Ishikawa (cell line): ENCODE measurements at regions not wholly inside any gene's neighbourhood (a gene's known extent, or its start where the extent isn't known, plus 50 kb on each side); places are given as distances from the start of the nearest gene placed in this dataset.

Experiments
- CEBPB ChIP-seq: IDR thresholded peaks from 2 replicates; pipeline ENCODE4 v1.6.1; 2012
- CREB1 ChIP-seq: IDR thresholded peaks from 2 replicates; pipeline ENCODE4 v1.6.1; 2012; ENCODE audit warnings: low read depth
- EGR1 ChIP-seq: IDR thresholded peaks from 2 replicates; pipeline ENCODE4 v1.6.1; 2012
- EP300 ChIP-seq: IDR thresholded peaks from 2 replicates; pipeline ENCODE4 v1.6.1; 2012; ENCODE audit warnings: borderline replicate concordance
- FOXM1 ChIP-seq: IDR thresholded peaks from 2 replicates; pipeline ENCODE4 v1.6.1; 2012; ENCODE audit warnings: low read depth, borderline replicate concordance
- NFIC ChIP-seq: IDR thresholded peaks from 2 replicates; pipeline ENCODE4 v1.6.1; 2012
- RAD21 ChIP-seq: IDR thresholded peaks from 2 replicates; pipeline ENCODE4 v1.6.1; 2012; ENCODE audit warnings: low read depth
- TAF1 ChIP-seq: IDR thresholded peaks from 2 replicates; pipeline ENCODE4 v1.6.1; 2012; ENCODE audit warnings: low read depth, mild to moderate bottlenecking
- TCF12 ChIP-seq: IDR thresholded peaks from 2 replicates; pipeline ENCODE4 v1.6.1; 2012; ENCODE audit warnings: low read depth
- TEAD4 ChIP-seq: IDR thresholded peaks from 2 replicates; pipeline ENCODE4 v1.6.1; 2012
- YY1 ChIP-seq: IDR thresholded peaks from 2 replicates; pipeline ENCODE4 v1.6.1; 2012; ENCODE audit warnings: low read depth
- ZBTB7A ChIP-seq: IDR thresholded peaks from 2 replicates; pipeline ENCODE4 v1.6.1; 2012; ENCODE audit warnings: low read depth
- TF ChIP-seq, protein P1 (sequence below): IDR thresholded peaks from 2 replicates; pipeline ENCODE4 v1.6.1; 2012
- TF ChIP-seq, protein P2 (sequence below): IDR thresholded peaks from 2 replicates; pipeline ENCODE4 v1.6.1; 2012; ENCODE audit warnings: low read depth, mild to moderate bottlenecking
- TF ChIP-seq, protein P3 (sequence below): IDR thresholded peaks from 2 replicates; pipeline ENCODE4 v1.6.1; 2012

DNA sequence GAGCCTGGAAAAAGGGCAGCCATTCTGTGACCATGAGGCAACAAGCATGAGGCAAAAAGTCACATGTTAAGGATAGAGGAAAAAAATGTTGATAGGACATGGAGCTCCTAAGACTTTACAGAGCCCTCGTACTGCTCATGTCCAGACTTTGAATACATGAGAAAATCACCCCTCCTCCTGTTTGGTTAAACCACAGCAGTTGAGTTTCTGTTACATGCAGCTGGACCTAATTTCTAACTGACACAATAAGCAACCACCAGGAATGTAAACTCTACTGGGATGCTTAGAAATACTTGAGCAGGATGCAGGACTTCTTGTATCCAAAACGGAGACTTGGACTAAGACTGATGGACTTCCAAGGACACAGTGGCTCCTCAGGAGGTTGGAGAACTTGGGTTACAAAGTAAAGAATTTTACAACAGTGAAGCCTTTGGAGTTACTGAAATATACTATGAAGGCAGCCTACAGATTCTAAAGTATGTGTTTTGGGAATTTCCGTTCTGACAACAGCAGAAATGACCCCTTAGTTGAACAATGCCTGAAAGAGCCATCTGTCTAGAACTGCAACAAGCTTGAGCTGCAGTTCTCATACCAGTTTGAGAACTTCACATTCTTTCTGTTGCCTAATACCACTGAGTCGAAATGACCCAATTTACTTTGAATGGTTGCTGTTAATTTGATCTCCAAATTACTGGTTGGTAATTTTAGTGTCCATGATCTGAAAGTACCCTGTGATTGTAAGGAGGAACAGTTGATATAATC is 268.9 kb downstream of the PIK3R1 start:
- no peak for TF ChIP-seq YY1
- no peak for TF ChIP-seq TCF12
- TF ChIP-seq, protein P1, sequence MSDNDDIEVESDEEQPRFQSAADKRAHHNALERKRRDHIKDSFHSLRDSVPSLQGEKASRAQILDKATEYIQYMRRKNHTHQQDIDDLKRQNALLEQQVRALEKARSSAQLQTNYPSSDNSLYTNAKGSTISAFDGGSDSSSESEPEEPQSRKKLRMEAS: no peak
- no peak for TF ChIP-seq TEAD4
- TF ChIP-seq EP300: no peak
- TF ChIP-seq, protein P2, sequence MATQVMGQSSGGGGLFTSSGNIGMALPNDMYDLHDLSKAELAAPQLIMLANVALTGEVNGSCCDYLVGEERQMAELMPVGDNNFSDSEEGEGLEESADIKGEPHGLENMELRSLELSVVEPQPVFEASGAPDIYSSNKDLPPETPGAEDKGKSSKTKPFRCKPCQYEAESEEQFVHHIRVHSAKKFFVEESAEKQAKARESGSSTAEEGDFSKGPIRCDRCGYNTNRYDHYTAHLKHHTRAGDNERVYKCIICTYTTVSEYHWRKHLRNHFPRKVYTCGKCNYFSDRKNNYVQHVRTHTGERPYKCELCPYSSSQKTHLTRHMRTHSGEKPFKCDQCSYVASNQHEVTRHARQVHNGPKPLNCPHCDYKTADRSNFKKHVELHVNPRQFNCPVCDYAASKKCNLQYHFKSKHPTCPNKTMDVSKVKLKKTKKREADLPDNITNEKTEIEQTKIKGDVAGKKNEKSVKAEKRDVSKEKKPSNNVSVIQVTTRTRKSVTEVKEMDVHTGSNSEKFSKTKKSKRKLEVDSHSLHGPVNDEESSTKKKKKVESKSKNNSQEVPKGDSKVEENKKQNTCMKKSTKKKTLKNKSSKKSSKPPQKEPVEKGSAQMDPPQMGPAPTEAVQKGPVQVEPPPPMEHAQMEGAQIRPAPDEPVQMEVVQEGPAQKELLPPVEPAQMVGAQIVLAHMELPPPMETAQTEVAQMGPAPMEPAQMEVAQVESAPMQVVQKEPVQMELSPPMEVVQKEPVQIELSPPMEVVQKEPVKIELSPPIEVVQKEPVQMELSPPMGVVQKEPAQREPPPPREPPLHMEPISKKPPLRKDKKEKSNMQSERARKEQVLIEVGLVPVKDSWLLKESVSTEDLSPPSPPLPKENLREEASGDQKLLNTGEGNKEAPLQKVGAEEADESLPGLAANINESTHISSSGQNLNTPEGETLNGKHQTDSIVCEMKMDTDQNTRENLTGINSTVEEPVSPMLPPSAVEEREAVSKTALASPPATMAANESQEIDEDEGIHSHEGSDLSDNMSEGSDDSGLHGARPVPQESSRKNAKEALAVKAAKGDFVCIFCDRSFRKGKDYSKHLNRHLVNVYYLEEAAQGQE: no peak
- no peak for TF ChIP-seq NFIC
- TF ChIP-seq RAD21: no peak
- TF ChIP-seq TAF1: no peak
- no peak for TF ChIP-seq EGR1
- TF ChIP-seq FOXM1: no peak
- no peak for TF ChIP-seq ZBTB7A

DNA sequence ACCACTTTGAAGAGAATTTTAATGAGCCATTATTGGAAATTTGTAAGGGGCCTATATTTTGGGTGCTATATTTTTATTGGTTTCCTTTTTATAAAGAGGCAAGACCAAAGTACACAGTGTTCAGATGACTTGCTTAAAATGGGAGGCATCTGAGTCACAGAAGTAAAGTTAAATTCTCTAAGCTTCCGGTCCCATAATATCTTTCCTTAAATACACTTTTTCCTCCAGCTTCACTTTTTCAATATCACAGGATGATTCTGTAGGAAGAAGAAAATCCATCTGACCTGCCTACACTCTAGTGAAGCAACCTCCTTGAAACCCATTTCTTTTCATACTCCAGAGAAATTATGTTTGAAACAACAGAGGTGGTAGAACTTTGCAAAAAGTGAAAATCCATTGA is 274.0 kb downstream of the PIK3R1 start:
- TF ChIP-seq FOXM1 (no peak), TAF1 (no peak), ZBTB7A (no peak), TCF12 (no peak), CREB1 (no peak), YY1 (no peak), CEBPB (no peak), EP300 (no peak)
- TF ChIP-seq, protein P3, sequence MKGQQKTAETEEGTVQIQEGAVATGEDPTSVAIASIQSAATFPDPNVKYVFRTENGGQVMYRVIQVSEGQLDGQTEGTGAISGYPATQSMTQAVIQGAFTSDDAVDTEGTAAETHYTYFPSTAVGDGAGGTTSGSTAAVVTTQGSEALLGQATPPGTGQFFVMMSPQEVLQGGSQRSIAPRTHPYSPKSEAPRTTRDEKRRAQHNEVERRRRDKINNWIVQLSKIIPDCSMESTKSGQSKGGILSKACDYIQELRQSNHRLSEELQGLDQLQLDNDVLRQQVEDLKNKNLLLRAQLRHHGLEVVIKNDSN: no peak

DNA sequence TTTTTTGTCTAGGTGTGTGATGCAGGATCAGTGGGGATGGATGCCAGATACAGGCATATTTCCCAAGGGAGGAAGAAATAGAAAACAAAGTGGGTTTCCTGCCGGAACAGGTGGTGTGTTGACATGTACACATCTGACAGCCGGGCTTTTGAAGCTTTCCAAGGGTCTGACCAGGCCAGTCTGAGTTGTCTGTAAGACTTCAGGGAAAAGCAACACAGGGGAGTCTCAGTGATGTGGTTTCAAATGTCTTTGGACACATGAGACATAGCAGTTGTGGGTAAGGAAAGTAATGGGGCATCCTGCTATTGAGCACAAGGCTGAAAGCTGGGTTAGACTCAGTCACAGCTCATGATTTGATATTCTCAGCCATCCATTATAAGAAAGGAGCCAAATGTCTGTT is 274.9 kb downstream of the PIK3R1 start:
- TF ChIP-seq TAF1 (no peak), EGR1 (no peak), TCF12 (no peak), EP300 (no peak), ZBTB7A (no peak), NFIC (no peak), CREB1 (no peak), YY1 (no peak), FOXM1 (no peak), TEAD4 (no peak), RAD21 (no peak), CEBPB (no peak)
- TF ChIP-seq, protein P3: no peak
- TF ChIP-seq, protein P2: no peak
- TF ChIP-seq, protein P1: no peak

DNA sequence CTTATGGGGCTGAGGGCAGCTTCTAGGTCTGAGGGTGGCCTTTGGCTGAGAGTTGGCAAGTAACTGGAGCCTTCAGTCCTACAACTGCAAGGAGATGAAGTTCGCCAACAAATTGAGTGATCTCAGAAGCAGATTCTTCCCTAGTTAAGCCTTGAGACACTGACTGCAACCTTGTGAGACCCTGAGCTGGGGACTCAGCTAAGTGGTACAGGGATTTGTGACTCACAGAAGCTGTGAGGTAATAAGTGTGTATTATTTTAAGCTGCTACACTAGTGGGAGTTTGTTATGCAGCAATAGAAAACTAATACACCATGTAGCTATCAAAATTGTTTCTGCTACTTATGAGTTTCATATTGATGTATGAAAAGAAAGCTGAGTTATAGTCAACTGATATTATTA is 279.2 kb downstream of the PIK3R1 start:
- no peak for TF ChIP-seq NFIC
- no peak for TF ChIP-seq TCF12
- TF ChIP-seq CREB1: no peak
- no peak for TF ChIP-seq TEAD4
- TF ChIP-seq TAF1: no peak
- TF ChIP-seq EP300: no peak
- TF ChIP-seq RAD21: no peak
- TF ChIP-seq, protein P1: no peak
- no peak for TF ChIP-seq CEBPB
- no peak for TF ChIP-seq FOXM1
- TF ChIP-seq, protein P2: no peak
- TF ChIP-seq YY1: no peak
- TF ChIP-seq EGR1: no peak
- TF ChIP-seq, protein P3: no peak
- TF ChIP-seq ZBTB7A: no peak
